PC-3 (cell line): ENCODE measurements at regions not wholly inside any gene's neighbourhood (a gene's known extent, or its start where the extent isn't known, plus 50 kb on each side); places are given as distances from the start of the nearest gene placed in this dataset.

Experiments used
- CTCF ChIP-seq: fragments of 300-600 bp; sonication (generic); conservative IDR thresholded peaks from 2 replicates; pipeline ENCODE4 v1.5.1; 2017; ENCODE audit warnings: antibody characterized with exemption, low read depth, mild to moderate bottlenecking, low read length
- EZH2phosphoT487 ChIP-seq: fragments of 300-600 bp; sonication (generic); IDR thresholded peaks from 2 replicates; pipeline ENCODE4 v1.6.1; 2018; ENCODE audit warnings: mild to moderate bottlenecking, antibody characterized with exemption, low read length, borderline replicate concordance

- no peak for TF ChIP-seq CTCF
- no peak for TF ChIP-seq EZH2phosphoT487
Measured at GRCh38 chr2:4782647-4783046, 909.5 kb upstream of the SOX11 start.
